GM18517 (cell line): ENCODE measurements at regions not wholly inside any gene's neighbourhood (a gene's known extent, or its start where the extent isn't known, plus 50 kb on each side); places are given as distances from the start of the nearest gene placed in this dataset.

Experiments
- ATAC-seq: cut with Tn5 transposase; IDR thresholded peaks from one replicate; pipeline ENCODE4 v1.9.1; 2021; ENCODE audit warnings: mild to moderate bottlenecking, moderate library complexity; ENCODE audit not compliant: unreplicated experiment

DNA sequence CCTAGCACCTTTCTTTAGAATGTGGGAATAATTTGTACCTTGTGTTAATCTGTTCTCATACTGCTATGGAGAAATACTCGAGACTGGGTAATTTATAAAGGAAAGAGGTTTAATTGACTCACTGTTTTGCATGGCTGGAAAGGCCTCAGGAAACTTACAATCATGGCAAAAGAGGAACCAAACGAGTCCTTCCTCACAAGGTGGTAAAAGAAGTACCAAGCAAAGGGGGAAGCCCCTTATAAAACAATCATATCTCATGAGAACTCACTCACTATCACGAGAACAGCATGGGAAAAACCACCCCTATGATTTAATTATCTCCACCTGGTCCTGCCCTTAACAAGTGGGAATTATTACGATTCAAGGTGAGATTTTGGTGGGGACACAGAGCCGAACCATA lies 127.1 kb upstream of the ANO3 start:
- ATAC-seq = no peak

DNA sequence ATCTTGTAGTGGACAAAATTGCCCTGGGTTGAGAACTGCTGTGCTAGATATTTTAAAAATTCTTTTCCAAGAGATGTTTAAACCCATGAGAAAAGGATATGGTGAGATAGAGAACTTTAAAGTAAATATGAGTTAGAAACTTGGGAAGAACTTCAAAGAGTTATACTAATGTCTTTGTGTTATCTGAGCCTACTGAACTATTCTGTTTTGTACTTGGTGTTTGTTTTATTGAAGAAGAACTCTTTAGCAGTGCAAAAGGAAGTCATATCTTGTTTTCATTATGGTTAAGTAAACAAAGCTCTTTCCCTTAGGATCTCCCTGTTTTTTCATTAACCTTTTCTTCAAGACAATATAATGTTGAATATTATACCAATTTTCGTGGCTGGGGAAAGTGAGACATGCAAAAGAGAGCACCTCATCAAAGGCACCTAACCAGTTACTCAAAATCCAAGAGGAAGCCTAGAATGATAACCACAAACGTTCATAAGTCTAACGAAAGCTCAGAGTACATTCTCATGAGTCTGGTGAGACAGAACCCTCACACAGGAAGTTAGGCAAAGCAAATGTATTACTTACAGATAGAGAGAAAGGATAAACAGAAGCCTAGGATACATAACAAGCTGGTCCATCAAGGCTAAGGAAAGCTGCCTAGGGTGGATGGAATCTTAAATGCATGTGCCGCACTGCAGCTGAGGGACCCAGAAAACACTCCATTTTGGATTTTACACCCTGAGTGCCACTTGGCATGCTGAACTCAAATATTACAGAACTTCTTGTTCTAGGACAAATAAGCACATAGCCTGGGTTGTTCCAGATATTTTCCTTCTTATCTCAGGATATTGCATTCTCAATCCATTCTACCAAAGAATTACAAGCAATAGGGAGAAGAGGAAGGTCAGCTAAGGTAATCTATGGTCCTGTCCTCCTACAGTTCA lies 112.5 kb upstream of the ANO3 start:
- ATAC-seq = no peak

DNA sequence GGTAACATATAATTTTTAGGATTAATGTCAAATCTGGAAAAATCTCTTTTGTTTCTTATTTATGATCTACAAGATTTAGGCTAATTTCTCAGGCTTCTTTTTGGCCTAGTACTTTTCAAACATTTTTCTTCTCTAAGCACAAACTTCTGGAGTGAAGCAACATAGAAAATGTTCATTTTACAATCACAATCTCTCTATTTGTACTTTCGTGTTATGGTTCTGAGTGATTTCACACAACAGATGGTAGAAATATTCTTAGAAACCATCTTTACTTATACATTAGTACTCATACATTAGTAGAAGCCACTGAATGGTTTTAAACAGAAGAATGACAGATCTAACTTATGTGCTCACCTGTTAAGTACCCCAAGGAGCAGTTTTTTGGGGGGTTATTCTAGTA lies 106.3 kb upstream of the ANO3 start:
- no peak for ATAC-seq

DNA sequence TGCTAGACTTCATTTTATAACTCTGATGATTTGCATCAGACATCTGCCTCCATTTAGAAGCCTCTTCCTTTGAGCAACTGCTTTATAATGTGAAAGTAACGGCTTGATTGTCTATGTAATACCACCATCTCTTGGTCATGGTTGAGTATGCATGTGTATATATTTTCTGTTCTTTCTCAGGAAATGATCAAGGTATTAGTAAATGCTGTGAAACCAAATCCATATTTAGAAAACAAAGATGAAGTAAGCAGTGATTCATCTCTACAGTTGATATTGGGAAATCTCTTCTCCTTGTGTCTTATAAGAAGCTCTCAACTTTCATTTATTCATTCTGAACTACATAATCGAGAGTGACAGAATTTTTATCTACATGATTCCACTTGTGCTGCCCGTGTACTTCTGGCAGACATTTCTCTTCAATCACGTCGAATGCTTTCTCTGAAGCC lies 104.6 kb upstream of the ANO3 start:
- peak; percentile 92 for ATAC-seq

DNA sequence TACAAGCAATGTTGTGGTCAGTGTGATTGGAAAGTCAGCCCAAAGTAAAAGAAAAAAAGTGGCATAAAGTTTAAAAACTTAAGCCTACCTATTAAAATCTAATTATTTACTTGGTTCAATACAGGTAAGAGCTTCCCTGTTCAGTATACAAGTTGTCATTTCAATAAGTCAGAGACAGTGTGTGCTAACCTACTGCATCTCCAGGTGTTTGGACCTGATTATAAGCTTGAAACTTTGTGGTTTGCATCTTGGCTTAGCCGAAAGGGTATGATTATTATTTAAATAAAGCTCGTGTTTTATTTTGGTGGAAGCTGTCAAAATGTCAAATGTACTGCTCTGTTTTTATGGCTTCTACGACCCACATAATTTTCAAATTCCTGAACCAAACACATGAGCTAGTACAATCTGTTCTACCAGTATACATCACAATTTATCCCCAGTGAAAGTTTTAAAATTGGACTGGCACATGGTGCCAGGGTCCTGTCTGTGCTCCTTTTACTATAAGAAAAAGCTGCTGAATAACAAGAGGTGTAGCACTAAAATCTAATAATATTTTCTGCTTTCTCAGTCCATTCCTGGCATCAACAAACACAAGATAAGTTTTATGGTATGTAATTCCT lies 103.9 kb upstream of the ANO3 start:
- no peak for ATAC-seq

DNA sequence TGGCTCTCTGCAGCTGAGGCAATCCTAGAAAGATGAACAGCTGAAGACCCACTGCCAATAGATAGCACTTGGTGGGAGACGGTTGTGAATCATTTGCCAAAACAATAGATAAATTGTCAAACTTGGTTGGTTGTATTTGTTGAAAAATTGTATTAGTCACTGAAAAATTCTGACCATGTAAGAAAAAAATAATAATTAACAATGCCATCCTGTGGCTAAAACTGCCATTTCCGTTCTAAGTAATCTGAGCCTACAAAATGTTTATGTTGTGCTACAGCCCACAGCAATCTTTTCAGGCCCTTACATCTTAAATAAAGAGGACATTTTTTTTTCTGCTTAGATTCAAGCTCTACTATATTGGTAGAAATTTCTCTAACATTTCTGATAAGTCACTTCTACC lies 103.2 kb upstream of the ANO3 start:
- no peak for ATAC-seq

DNA sequence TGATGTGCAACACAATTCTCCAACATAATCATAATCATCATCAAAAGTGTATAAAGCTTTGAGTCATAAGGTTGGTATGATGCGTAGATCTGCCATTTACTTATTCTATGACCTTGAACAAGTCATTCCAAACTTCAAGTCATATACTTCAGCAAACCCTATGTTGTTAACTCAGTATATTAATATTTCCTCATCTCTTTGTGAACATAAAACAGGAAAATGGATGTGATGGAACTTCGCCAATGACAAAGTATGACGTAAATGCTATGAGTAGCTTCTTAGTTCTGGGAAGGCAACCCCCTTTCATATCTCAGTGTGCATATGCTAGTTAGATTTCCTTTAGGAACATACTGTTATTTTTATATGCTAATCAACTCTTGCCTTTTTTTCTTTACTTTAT lies 102.7 kb upstream of the ANO3 start:
- ATAC-seq = no peak

DNA sequence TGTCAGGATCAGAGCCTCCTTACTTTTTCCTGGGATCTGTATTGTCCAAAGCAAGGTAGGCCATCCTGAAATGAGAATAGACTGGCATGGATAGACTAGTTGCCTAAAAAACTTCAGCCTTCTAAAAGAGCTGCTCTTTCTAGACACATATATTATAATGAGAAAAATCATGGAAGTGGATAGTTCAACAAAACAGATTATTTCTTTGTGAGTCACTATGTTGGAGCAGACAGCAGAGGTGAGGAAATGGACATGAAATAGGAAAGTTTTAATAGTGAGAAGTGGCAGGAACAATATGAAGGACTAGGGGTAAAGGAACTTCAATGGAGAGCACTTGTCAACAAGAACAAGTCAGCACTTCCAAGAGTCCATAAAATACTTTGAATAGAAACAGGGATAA lies 101.9 kb upstream of the ANO3 start:
- ATAC-seq = no peak

DNA sequence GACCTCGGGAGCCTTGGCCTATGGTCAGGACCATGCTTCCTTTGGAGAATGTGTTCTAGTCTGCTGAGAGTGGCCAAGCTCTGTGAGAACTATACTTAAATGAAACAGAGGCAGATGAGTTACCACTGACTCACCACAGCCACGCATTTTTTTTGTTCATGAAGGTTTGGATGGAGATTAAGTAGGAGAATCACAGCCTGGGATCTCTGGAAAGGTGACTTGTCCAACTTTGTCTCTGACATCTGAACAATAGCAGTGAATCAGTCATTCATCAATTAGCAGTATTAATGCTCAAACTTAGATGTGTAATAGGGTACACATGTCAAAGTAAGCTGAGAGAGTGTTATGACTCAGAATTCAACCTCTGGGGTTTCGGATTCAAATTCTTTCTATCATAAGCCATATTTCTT lies 100.7 kb upstream of the ANO3 start:
- ATAC-seq = peak; percentile 43

DNA sequence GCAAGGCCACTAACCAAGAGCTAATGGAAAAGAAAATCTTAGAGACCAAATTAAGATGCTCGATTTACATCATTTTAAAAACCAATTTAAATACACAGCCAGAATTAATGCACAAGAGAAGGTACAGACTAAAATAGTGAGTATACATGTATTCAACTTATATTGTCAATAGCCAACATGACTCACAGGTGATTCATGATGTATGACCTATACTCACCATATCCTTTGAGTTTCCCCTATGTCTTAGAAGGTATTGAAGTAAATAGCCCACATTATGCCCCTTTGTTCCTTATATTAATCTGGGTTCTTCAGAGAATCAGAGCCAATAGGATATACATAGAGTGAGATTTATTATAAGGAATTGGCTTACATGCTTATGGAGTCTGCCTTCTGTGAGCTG lies 97.5 kb upstream of the ANO3 start:
- no peak for ATAC-seq

DNA sequence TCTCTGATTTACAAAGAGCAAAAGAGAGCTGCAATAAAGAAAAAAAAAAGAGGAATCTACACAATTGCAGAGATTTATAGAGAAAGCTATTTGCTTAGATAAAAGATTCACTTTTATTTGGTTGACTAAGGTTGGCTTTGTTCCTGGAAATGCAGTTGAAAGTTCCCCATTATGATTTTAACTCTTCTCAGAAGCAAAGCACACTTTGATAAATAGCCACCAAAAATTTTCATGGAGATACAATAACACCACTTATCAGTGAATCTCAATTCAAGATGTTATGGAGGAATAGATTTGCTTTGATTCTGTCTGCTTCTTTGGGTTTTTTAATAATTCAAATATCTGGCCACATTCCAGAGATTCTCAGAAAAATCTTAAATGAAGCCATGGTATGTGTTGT lies 88.5 kb upstream of the ANO3 start:
- ATAC-seq = no peak

DNA sequence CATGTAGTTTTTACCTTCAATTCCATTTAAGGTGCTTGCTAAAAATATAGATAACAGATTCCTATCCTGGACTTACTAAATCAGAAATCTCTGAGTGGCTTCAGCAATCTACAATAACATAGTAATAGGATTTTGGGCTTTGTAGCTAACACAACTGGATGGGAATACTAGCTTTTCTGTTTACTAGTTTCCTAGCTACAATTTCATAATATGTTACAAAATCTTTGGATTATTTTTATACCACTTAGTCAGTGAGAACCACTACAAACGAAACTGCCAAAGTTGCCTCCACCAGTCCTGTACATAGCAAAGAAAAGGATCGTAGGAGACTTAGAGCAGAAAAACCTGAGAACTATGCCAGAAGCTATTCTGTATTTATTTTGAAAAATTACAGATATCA lies 87.7 kb upstream of the ANO3 start:
- no peak for ATAC-seq

DNA sequence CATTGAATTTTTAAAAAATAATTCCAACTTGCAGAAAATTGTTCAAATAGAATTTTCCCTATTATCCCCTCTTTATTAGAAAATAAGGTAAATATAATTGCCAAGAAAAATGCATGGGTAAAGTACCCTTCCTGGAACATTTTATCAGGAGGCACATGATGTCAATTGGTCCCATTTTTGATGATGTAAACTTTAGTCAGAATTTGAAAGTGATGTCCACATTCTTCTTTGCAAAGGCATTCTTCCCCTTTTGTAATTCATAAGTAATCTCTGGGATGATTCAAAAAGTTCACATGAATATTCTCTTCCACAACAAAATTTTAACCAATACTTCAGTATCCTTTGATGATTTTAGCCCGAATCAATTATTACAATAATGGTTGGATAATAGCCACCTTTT lies 86.9 kb upstream of the ANO3 start:
- no peak for ATAC-seq

DNA sequence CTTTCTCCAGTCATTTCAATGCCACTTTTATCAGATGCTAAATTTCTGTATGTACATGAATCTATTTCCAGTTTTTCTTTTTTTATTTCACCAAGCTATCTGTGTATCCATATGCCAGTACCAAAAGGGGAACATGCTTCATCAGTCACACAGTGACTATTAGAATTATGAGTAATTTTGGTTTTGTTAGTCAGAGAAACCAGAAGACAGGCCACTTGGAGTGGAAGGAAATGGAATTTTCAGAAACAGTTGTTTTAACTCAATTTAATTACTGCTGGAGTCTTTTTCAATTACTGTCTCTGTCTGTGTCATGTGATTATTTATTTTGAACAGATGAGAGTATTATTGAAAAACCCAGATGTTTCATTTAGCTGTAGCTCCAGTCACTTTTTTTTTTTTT lies 84.6 kb upstream of the ANO3 start:
- ATAC-seq = no peak

DNA sequence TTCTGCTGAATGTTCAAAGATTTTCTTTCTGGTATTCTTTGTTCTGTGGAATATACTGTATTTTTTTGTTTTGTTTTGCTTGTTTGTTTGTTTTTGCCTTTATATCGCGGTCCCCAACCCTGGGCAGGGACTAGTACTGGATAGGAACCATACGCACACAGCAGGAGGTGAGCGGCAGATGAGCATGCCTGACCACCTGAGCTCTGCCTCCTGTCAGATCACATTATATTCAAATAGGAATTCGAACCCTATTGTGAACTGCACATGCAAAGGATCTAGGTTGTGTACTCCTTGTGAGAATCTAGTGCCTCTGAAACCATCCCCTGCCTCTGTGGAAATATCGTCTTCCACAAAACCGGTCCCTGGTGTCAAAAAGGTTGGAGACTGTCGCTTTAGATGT lies 83.3 kb upstream of the ANO3 start:
- no peak for ATAC-seq

DNA sequence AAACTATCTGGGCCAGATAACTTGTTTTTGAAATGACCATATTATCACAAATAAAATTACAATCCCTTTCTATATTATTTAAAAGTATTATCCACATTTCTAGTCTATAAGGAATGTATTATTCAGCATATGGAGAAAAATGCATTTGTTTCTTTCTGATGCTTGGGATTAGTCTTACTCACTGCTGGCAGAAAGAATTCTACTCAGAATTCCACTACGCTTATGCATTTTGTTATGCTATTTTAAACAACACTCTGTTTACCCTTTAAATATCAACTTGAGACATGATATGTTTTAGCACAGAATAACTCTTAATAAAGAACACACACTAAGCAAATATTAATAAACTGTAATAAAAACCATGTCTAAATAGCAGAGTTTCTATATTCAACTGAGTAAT lies 77.6 kb upstream of the ANO3 start:
- no peak for ATAC-seq

DNA sequence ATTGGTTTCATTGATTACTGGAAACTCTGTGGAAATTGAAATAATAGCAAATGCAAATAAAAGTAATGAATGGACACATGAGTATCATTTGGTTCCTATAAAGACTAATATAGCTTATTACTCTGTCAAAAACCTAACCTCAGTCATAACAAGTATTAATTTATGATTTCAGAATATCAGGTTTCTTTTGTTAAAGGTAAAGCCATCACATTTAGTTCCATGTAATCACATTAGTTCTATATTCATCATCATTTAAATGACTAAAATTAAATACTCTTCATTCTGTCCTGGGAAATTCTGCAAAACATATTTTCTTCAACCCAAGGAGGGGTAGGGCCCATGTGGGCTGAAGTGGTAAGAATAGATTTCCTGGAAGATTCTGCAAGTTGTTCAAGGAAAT lies 68.2 kb upstream of the ANO3 start:
- ATAC-seq = no peak

DNA sequence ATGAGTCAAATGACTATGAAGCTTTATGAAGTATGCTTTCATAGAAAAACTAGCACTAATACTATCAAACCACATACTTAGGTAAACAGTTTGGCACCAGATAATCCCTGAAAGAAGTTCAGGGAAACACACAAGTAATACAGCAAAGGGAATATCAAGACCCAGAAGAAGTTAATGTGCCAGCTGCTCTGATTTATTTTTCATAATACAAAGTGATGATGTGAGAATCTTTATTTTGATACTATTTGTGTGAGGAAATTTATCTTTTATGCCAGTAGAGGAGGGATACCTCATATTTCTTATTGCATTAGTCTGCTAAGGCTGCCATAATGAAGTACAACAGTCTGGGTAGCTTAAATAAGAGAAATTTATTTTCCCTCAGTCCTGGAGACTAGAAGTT lies 67.7 kb upstream of the ANO3 start:
- ATAC-seq = no peak

DNA sequence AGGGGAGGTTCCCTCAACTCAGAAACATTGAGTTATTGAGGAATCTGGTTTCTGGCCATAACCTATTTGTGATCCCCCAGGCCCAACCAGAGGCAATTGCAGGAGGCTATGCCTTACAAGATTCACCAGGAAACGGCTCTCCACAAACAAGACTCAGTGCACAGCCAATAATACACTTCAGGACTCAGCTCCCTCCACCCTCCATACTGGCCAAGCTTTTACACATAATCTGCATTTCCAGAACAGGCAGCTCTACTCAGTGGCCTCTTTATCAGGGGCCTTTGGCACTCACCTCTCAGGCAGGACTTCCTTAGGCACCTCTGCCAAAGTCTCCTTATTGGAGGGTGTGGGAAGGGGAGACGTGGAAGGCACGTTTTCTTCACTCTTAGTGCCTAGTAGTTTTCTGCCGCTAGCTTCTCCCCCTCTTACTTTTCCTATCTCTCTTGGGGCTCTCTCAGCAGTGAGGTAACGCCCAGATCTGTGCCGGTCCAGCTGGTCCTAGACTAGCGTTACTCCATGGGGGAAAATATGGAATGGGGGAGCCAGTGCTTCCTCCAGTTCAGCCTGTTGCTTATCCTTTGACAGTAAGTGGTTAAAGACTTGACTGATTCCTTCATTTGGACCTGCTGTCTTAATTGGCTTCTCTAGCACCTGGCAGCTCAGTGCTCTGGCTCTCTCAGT lies 62.8 kb upstream of the ANO3 start:
- no peak for ATAC-seq

DNA sequence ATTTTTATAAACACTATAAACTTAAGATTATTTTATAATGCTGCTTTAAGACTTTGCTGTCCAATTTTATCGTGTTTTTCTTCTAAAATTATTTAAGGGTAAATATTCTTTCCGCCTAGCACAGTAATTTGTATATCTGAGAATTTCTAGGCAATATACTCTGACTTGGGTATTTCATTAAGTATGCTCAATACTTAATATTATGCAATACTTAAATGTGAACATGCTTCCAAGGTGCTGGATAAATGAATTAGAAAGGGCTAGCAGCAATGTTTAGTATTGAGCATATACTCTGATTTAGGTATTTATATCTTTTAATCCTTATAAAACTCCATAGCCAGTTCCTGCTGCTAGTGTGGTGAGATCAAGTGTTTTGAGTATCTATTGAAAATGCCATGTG lies 60.3 kb upstream of the ANO3 start:
- ATAC-seq = no peak

DNA sequence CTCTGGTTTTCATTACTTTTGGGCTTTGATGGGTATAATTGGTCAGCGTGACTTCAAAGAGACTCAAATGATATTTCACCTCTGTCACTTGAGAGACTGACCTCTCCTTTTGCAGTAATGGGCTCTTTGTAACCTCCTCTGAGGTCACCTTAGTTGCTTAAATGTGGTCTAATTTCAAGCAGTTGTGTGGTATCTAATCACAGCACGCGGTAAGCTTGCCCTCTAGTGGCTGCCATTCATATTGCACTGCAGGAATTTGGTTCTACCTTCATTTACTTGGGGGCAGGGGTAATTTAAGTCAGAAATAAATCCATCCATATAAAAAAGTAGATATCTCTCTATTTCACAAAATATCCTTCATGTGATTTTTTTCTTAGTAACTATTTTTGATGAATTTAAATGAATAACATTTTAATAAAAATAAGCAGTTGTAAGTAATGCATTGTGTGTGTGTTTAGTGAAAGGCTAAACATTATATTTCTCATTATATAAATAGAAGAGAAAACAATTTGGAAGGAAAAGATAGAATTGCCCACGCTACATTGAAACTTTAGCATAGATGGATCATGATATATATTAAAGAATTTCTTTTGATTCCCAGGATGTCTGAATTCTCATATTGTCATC lies 55.0 kb upstream of the ANO3 start:
- ATAC-seq = peak; percentile 95

DNA sequence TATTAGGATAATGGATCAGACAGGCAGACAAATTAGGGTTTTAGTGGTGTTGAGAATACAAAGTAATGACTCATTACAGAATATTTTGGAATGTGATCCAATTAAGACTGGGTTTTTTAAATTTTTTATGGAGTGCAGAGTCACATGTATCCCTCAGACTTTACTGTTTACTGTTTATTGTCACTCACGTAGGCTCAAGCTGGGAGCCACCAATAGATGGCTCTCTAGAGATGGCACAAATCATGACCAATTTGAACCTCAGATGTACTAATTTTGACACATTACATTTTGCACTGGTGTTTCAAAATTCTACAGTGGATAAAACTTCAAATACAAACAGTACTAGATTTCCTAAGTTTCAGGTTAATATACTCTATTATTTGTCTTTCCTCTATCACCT lies 53.6 kb upstream of the ANO3 start:
- ATAC-seq = no peak
